Umbilical cord (tissue), 1 donor: ENCODE measurements at regions not wholly inside any gene's neighbourhood (a gene's known extent, or its start where the extent isn't known, plus 50 kb on each side); places are given as distances from the start of the nearest gene placed in this dataset.
A peak's percentile ranks its signal among the peaks of the same experiment; 100 is the strongest.
"Not testable (repeated sequence)": the region's sequence is repeated elsewhere in the genome, so short reads cannot be mapped to it uniquely, and the experiment has no call there.

Experiments
- DNase-seq: peaks from one replicate; pipeline ENCODE4 v3.0.0-alpha.2; 2015; ENCODE audit warnings: low spot score

DNA sequence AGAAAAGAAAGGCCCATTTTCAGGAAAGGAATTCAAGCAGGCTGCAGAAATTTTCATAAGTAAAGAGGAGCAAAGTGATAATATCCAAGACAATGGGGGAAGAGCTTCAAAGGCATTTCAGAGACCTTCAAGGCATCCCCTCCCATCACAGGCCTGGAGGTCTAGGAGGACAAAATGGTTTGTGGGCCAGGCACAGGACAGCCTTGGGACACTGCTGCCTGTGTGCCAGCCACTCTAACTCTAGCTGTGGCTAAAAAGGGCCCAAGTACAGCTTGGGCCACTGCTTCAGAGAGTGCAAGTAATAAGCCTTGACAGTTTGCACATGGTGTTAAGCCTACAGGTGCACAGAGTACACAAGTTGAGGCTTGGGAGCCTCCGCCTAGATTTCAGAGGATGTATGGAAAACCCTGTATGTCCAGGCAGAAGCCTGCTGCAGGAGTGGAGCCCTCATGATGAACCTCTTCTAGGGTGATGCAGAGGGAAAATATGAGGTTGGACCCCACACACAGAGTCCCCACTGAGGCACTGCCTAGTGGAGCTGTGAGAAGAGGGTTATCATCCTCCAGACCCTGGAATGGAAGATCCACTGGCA lies 51.8 kb upstream of the ZSWIM5 start:
- no peak for DNase-seq

DNA sequence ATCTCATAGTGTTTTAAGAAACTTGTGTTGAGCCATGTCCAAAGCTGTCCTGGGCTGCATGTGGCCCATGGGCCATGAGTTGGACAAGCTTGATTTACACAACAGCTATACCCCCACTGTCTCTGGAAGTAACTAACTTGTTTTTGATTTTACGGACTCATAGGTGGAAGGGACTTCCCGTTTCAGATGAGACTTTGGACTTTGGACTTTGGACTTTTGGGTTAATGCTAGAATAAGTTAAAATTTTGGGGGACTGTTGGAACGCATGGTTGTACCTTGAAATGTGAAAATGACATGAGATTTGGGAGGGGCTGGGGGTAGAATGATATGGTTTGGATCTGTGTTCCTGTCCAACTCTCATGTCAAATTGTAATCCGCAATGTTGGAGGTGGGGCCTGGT lies 52.6 kb upstream of the ZSWIM5 start:
- DNase-seq = no peak

GRCh38 chr1:45260244-45260643 lies 53.8 kb upstream of the ZSWIM5 start:
- DNase-seq = no peak

GRCh38 chr1:45263132-45263531 lies 56.7 kb upstream of the ZSWIM5 start:
- DNase-seq = no peak

- no peak for DNase-seq
Observed at GRCh38 chr1:45265244-45265643, 58.8 kb upstream of the ZSWIM5 start.

GRCh38 chr1:45266151-45266801 lies 59.9 kb upstream of the ZSWIM5 start:
- peak; percentile 10 for DNase-seq

GRCh38 chr1:45268310-45268709 lies 58.4 kb upstream of the HPDL start:
- DNase-seq = not testable (repeated sequence)

GRCh38 chr1:45272267-45272666 lies 54.4 kb upstream of the HPDL start:
- DNase-seq = not testable (repeated sequence)

- no peak for DNase-seq
Observed at GRCh38 chr1:45272913-45273371, 53.8 kb upstream of the HPDL start.

- DNase-seq = no peak
Observed at GRCh38 chr1:45275054-45275453, 51.6 kb upstream of the HPDL start.
